ENCODE measurements at regions not wholly inside any gene's neighbourhood (a gene's known extent, or its start where the extent isn't known, plus 50 kb on each side); places are given as distances from the start of the nearest gene placed in this dataset.
A peak's percentile ranks its signal among the peaks of the same experiment; 100 is the strongest.

GRCh38 chr22:45096256-45096907 lies 67.3 kb upstream of the NUP50 start:
- DNase-seq: peak; percentile 76

GRCh38 chr22:45097061-45097460 lies 66.7 kb upstream of the NUP50 start:
- DNase-seq: no peak

DNA sequence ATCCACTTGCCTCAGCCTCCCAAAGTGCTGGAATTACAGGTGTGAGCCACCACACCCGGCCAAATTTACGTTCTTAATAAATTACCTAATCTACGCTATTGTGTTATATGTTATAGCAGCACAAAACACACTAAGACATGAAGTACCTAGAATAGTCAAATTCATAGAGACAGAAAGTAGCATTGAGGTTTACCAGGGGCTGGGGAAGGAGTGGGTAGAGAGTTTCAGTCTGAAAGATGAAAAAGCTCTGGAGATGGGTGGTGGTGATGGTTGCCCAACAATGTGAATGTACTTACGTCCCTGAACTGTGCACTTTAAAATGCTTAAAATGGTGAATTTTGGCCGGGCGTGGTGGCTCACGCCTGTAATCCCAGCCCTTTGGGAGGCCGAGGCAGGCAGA lies 65.7 kb upstream of the NUP50 start:
- no peak for DNase-seq

GRCh38 chr22:45099961-45100360 lies 63.8 kb upstream of the NUP50 start:
- DNase-seq: no peak

- peak; percentile 35 for DNase-seq
Measured at GRCh38 chr22:45101515-45102227, 62.1 kb upstream of the NUP50 start.

GRCh38 chr22:45102896-45103420 lies 60.8 kb upstream of the NUP50 start:
- DNase-seq: no peak

DNA sequence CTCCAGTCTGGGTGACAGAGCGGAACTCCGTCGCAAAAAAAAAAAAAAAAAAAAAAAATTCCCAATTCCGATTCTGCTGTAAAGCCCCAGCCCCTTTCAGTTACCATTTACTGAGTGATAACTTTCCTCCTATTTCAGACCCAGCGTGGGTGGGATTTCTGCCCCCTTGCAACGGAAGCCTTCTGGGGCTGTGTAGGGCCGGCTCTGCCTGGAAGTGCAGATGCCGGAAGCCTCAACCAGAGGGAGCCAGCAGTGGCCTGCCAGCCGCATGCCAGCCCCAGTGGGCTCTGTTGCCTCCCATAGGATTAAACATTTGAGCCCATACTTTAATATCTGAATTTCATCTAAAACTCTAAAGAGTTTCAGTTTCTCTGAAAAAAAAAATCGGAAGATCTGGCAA lies 60.0 kb upstream of the NUP50 start:
- DNase-seq: no peak

GRCh38 chr22:45104313-45104712 lies 59.4 kb upstream of the NUP50 start:
- DNase-seq: no peak

DNA sequence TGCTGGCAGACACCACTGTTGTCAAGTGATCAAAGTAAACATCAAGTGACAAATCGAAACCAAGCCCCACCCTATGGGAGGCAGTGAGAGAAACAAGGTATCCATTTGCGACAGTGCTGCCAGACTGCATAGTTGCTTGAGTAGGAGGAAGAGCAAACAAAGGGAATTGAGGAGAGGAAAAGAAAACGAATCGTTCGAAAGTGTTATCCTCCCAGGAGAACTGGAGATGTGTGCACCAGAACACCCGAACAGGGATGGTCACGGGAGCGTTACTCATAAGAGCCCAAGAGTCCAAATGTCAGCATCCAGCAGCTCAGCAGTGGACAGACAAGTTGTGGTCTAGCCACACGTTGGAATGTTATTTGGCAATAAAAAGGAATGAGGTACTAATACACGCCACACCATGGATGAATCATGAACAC lies 58.4 kb upstream of the NUP50 start:
- DNase-seq: no peak

DNA sequence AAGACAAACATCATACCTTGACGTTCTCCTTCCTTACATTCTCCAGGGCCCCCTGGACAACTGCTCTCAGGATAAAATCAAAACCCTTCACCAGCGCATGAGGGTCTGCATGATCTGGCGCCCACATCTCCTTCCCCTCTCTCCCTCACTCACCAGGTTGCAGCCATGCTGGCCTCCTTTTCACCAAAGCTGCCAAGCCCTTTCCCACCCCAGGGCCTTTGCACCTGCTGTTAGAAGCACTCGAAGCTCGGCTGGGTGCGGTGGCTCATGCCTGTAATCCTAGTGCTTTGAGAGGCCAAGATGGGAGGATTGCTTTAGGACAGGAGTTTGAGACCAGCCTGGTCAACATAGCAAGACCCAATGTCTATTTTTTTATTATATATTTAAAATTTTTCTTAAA lies 56.1 kb upstream of the NUP50 start:
- DNase-seq: no peak

GRCh38 chr22:45112136-45112879 lies 51.4 kb upstream of the NUP50 start:
- DNase-seq: no peak
